ENCODE measurements at regions not wholly inside any gene's neighbourhood (a gene's known extent, or its start where the extent isn't known, plus 50 kb on each side); places are given as distances from the start of the nearest gene placed in this dataset.

- POLR2A ChIA-PET, result no interaction called here
- no peak overlapping the region for H3K27ac ChIP-seq (ENCODE audit: low read depth, low read length)
- no peaks in the 10 kb centered on the region for H3K27me3 ChIP-seq (ENCODE audit: control insufficient read depth, insufficient read depth, low read length)
- CTCF ChIA-PET, result interaction anchor here (0.5 to 1.4 kb wide), 5 partner anchors 8 to 273 kb away, joined by 3 to 9 read pairs (median 3); no protein-coding TSS in a partner anchor
- no peak overlapping the region for H3K4me3 ChIP-seq (ENCODE audit: low read depth, low read length)
- TF ChIP-seq CTCF (IDR thresholded peaks at IDR 0.05; ENCODE audit: low read depth, low read length), result no peak
- no peak for DNase-seq (ENCODE audit: low read depth, low spot score)
- H3K9me3 ChIP-seq (ENCODE audit: control insufficient read depth, insufficient read depth, low read length), result no peaks in the 10 kb centered on the region
These were observed 97.6 kb upstream of the SEC11C start for GRCh38 chr18:59041819-59042815.

- H3K27ac ChIP-seq (ENCODE audit: low read depth, low read length), result no peak overlapping the region
- DNase-seq (ENCODE audit: low read depth, low spot score), result no peak
- no peaks in the 10 kb centered on the region for H3K9me3 ChIP-seq (ENCODE audit: control insufficient read depth, insufficient read depth, low read length)
- ChIA-PET CTCF (no interaction called here), POLR2A (no interaction called here)
- H3K4me3 ChIP-seq (ENCODE audit: low read depth, low read length), result no peak overlapping the region
- peaks cover 7% of the 10 kb centered on the region for H3K27me3 ChIP-seq (ENCODE audit: control insufficient read depth, insufficient read depth, low read length)
- TF ChIP-seq CTCF (IDR thresholded peaks at IDR 0.05; ENCODE audit: low read depth, low read length), result no peak
These were observed 94.8 kb upstream of the SEC11C start for GRCh38 chr18:59044855-59045254.

- ChIA-PET POLR2A (no interaction called here), CTCF (interaction anchor here (1.4 kb wide), 1 partner anchor 265 kb away, joined by 3 read pairs; no protein-coding TSS in a partner anchor)
- H3K9me3 ChIP-seq (ENCODE audit: control insufficient read depth, insufficient read depth, low read length), result no peaks in the 10 kb centered on the region
- peaks cover 14% of the 10 kb centered on the region for H3K27me3 ChIP-seq (ENCODE audit: control insufficient read depth, insufficient read depth, low read length)
- H3K4me3 ChIP-seq (ENCODE audit: low read depth, low read length), result no peak overlapping the region
- no peak for DNase-seq (ENCODE audit: low read depth, low spot score)
- no peak overlapping the region for H3K27ac ChIP-seq (ENCODE audit: low read depth, low read length)
- no peak for TF ChIP-seq CTCF (IDR thresholded peaks at IDR 0.05; ENCODE audit: low read depth, low read length)
These were observed 92.2 kb upstream of the SEC11C start for GRCh38 chr18:59047321-59048047.

GRCh38 chr18:59048048-59048363, 91.7 kb upstream of the SEC11C start:
- Histone ChIP-seq H3K4me3 (ENCODE audit: low read depth, low read length) (no peak overlapping the region), H3K27ac (ENCODE audit: low read depth, low read length) (no peak overlapping the region), H3K9me3 (ENCODE audit: control insufficient read depth, insufficient read depth, low read length) (no peaks in the 10 kb centered on the region), H3K27me3 (ENCODE audit: control insufficient read depth, insufficient read depth, low read length) (peaks cover 14% of the 10 kb centered on the region)
- no peak for DNase-seq (ENCODE audit: low read depth, low spot score)
- POLR2A ChIA-PET, result no interaction called here
- CTCF ChIA-PET, result interaction anchor here (1.4 kb wide), 1 partner anchor 266 kb away, joined by 3 read pairs; no protein-coding TSS in a partner anchor
- no peak for TF ChIP-seq CTCF (IDR thresholded peaks at IDR 0.05; ENCODE audit: low read depth, low read length)

GRCh38 chr18:59048378-59048777, 91.3 kb upstream of the SEC11C start:
- POLR2A ChIA-PET, result no interaction called here
- TF ChIP-seq CTCF (IDR thresholded peaks at IDR 0.05; ENCODE audit: low read depth, low read length), result no peak
- Histone ChIP-seq H3K4me3 (ENCODE audit: low read depth, low read length) (no peak overlapping the region), H3K27me3 (ENCODE audit: control insufficient read depth, insufficient read depth, low read length) (peaks cover 14% of the 10 kb centered on the region), H3K9me3 (ENCODE audit: control insufficient read depth, insufficient read depth, low read length) (no peaks in the 10 kb centered on the region), H3K27ac (ENCODE audit: low read depth, low read length) (no peak overlapping the region)
- no peak for DNase-seq (ENCODE audit: low read depth, low spot score)
- CTCF ChIA-PET, result interaction anchor here (1.4 kb wide), 1 partner anchor 266 kb away, joined by 3 read pairs; no protein-coding TSS in a partner anchor
